ENCODE measurements at regions not wholly inside any gene's neighbourhood (a gene's known extent, or its start where the extent isn't known, plus 50 kb on each side); places are given as distances from the start of the nearest gene placed in this dataset.

DNA sequence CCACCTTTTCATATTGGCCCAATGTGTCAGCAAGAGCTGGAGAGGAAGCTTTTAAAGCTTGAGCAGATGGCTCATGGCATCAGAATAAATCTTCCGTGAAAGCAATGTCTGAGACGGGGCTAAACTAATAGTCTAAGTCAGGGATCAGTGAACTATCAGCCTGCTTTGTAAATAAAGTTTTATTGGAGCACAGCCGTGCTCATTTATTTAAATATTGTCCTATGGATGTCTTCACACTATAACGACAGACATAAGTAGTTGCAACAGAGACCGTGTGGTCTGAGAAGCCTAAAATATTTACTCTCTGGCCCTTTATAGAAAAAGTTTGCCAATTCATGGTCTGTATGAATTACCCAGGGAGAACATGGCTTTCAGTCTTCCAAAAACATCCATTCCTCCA lies 85.6 kb upstream of the SLC44A1 start:
- H3K36me3 Mint-ChIP-seq, result no peaks in the 10 kb centered on the region
- ATAC-seq (no peak), DNase-seq (no peak)
- Histone ChIP-seq H3K27ac (ENCODE audit: low read depth, low read length) (no peak overlapping the region), H3K4me3 (ENCODE audit: low read length) (no peak overlapping the region), H3K9me3 (ENCODE audit: control insufficient read depth in 2 of 3, low read length in 3 of 3) (no peaks in the 10 kb centered on the region), H3K4me1 (ENCODE audit: control insufficient read depth in 2 of 2, insufficient read depth in 2 of 2, low read length in 2 of 2) (peaks cover 0 to 7% of the 10 kb centered on the region in 2 donors), H3K27me3 (ENCODE audit: control insufficient read depth in 2 of 2, insufficient read depth in 2 of 2, low read length in 2 of 2) (no peaks in the 10 kb centered on the region), H3K36me3 (ENCODE audit: control insufficient read depth in 2 of 3, insufficient read depth in 3 of 3, low read length in 3 of 3) (no peaks in the 10 kb centered on the region)
- peaks cover 12 to 26% (median 20%) of the 10 kb centered on the region in 7 donors for H3K4me1 Mint-ChIP-seq
- intact Hi-C loops (cut with micrococcal nuclease), result loop anchor here (1.0 to 5.0 kb wide), 2 partner anchors 167 to 256 kb away; no protein-coding TSS in a partner anchor
- POLR2A ChIA-PET, result interaction anchor here (0.7 to 0.8 kb wide), 2 partner anchors 233 to 296 kb away, joined by 3 to 4 read pairs; no protein-coding TSS in a partner anchor
- no peak overlapping the region for H3K27ac Mint-ChIP-seq
- CTCF ChIA-PET, result interaction anchor here (1.1 to 4.4 kb wide), 3 partner anchors 249 to 296 kb away, joined by 3 to 44 read pairs (median 4); no protein-coding TSS in a partner anchor
- no peaks in the 10 kb centered on the region for H3K9me3 Mint-ChIP-seq
- peaks cover 0 to 9% (median 0%) of the 10 kb centered on the region in 5 donors for H3K27me3 Mint-ChIP-seq
- no peak overlapping the region for H3K4me3 Mint-ChIP-seq

DNA sequence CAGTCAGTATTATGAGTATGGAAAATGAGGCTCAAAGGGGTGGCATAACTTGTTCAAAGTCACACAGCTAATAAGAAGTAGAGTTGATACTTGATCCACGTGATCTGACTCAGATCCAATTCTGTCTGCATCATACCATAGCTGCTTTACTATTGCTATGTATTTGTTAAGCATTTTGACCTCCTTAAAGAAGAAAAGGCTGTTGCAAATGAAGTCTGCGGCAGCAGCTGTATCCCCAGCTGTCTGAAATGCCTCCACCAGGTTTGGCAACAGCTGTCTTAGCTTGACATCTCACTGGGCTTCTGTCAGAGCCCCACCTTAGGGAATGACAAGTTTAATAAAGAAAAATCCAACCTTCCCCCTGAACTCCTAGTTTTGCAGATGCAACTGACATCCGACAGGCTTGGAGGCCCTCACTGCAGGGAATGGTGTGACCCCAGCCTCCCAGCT lies 75.6 kb upstream of the SLC44A1 start:
- Histone ChIP-seq H3K4me1 (ENCODE audit: control insufficient read depth in 2 of 2, insufficient read depth in 2 of 2, low read length in 2 of 2) (no peaks in the 10 kb centered on the region), H3K9me3 (ENCODE audit: control insufficient read depth in 2 of 3, low read length in 3 of 3) (no peaks in the 10 kb centered on the region), H3K36me3 (ENCODE audit: control insufficient read depth in 2 of 3, insufficient read depth in 3 of 3, low read length in 3 of 3) (no peaks in the 10 kb centered on the region), H3K4me3 (ENCODE audit: low read length) (no peak overlapping the region), H3K27me3 (ENCODE audit: control insufficient read depth in 2 of 2, insufficient read depth in 2 of 2, low read length in 2 of 2) (no peaks in the 10 kb centered on the region), H3K27ac (ENCODE audit: low read depth, low read length) (no peak overlapping the region)
- POLR2A ChIA-PET, result no interaction called here
- CTCF ChIA-PET, result interaction anchor here (0.7 to 0.8 kb wide), 2 partner anchors 47 to 144 kb away, joined by 3 read pairs; no protein-coding TSS in a partner anchor
- H3K4me1 Mint-ChIP-seq, result no peaks in the 10 kb centered on the region
- ATAC-seq (no peak), DNase-seq (no peak)
- no peak overlapping the region for H3K4me3 Mint-ChIP-seq
- H3K9me3 Mint-ChIP-seq, result no peaks in the 10 kb centered on the region
- H3K27me3 Mint-ChIP-seq, result peaks cover 0 to 5% (median 0%) of the 10 kb centered on the region in 5 donors
- intact Hi-C loops (cut with micrococcal nuclease), result no loop called here
- H3K36me3 Mint-ChIP-seq, result no peaks in the 10 kb centered on the region
- H3K27ac Mint-ChIP-seq, result no peak overlapping the region

DNA sequence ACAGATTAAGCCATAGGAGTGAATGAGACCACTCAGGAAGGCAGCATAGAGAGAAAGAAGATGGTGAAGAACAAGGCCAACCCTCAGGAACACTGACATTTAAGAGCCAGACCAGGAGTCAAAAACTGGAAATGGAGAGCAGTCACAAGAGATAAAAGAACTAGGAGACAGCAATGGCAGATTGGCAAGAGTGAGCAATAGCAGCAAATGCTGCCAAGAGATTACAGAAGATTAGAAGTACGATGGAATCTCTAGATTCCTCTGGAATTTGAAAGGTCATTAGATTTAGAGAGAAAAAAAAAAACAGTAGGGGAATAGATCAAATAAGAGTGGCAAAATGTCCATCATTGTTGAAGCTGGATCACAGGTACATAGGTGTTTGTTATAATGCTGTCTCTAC lies 73.4 kb upstream of the SLC44A1 start:
- Histone ChIP-seq H3K4me1 (ENCODE audit: control insufficient read depth in 2 of 2, insufficient read depth in 2 of 2, low read length in 2 of 2) (no peaks in the 10 kb centered on the region), H3K4me3 (ENCODE audit: low read length) (no peak overlapping the region), H3K36me3 (ENCODE audit: control insufficient read depth in 2 of 3, insufficient read depth in 3 of 3, low read length in 3 of 3) (no peaks in the 10 kb centered on the region), H3K9me3 (ENCODE audit: control insufficient read depth in 2 of 3, low read length in 3 of 3) (no peaks in the 10 kb centered on the region), H3K27me3 (ENCODE audit: control insufficient read depth in 2 of 2, insufficient read depth in 2 of 2, low read length in 2 of 2) (no peaks in the 10 kb centered on the region), H3K27ac (ENCODE audit: low read depth, low read length) (no peak overlapping the region)
- ATAC-seq (no peak), DNase-seq (no peak)
- CTCF ChIA-PET, result interaction anchor here (0.9 kb wide), 1 partner anchor 243 kb away, joined by 3 read pairs; no protein-coding TSS in a partner anchor
- Mint-ChIP-seq H3K9me3 (no peaks in the 10 kb centered on the region), H3K36me3 (no peaks in the 10 kb centered on the region), H3K27me3 (peaks cover 0 to 8% (median 0%) of the 10 kb centered on the region in 5 donors), H3K4me1 (no peaks in the 10 kb centered on the region), H3K4me3 (no peak overlapping the region), H3K27ac (no peak overlapping the region)
- POLR2A ChIA-PET, result no interaction called here
- intact Hi-C loops (cut with micrococcal nuclease), result no loop called here

DNA sequence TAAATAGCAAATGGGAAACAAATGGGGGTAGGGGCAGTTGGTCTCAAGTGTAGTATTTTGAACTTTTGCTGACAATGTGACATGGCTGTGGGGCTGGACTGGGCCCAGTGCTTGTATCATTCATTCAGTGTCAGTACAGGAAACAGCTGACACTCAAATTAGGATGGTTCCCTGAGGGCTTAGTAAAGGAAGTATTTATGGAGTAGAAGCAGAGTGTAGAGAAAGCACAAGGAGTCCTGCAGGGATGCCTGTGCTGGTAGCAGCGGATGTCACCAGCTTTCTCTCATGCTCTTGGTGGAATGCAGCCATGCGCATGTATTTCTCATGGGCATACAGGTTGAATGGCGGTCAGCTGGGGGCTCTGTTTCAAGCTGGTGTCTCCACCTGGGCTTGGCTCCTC lies 72.9 kb upstream of the SLC44A1 start:
- intact Hi-C loops (cut with micrococcal nuclease), result no loop called here
- Histone ChIP-seq H3K27ac (ENCODE audit: low read depth, low read length) (no peak overlapping the region), H3K4me1 (ENCODE audit: control insufficient read depth in 2 of 2, insufficient read depth in 2 of 2, low read length in 2 of 2) (no peaks in the 10 kb centered on the region), H3K36me3 (ENCODE audit: control insufficient read depth in 2 of 3, insufficient read depth in 3 of 3, low read length in 3 of 3) (no peaks in the 10 kb centered on the region), H3K27me3 (ENCODE audit: control insufficient read depth in 2 of 2, insufficient read depth in 2 of 2, low read length in 2 of 2) (no peaks in the 10 kb centered on the region), H3K4me3 (ENCODE audit: low read length) (no peak overlapping the region), H3K9me3 (ENCODE audit: control insufficient read depth in 2 of 3, low read length in 3 of 3) (no peaks in the 10 kb centered on the region)
- H3K27me3 Mint-ChIP-seq, result peaks cover 0 to 7% (median 0%) of the 10 kb centered on the region in 5 donors
- ChIA-PET POLR2A (interaction anchor here (1.2 kb wide), 1 partner anchor 61 kb away, joined by 3 read pairs; no protein-coding TSS in a partner anchor), CTCF (interaction anchor here (0.9 kb wide), 1 partner anchor 242 kb away, joined by 3 read pairs; no protein-coding TSS in a partner anchor)
- H3K4me3 Mint-ChIP-seq, result no peak overlapping the region
- no peaks in the 10 kb centered on the region for H3K4me1 Mint-ChIP-seq
- DNase-seq (no peak), ATAC-seq (no peak)
- no peak overlapping the region for H3K27ac Mint-ChIP-seq
- H3K36me3 Mint-ChIP-seq, result no peaks in the 10 kb centered on the region
- no peaks in the 10 kb centered on the region for H3K9me3 Mint-ChIP-seq

- no peaks in the 10 kb centered on the region for H3K36me3 ChIP-seq (ENCODE audit: control insufficient read depth in 2 of 3, insufficient read depth in 3 of 3, low read length in 3 of 3)
- no peak overlapping the region for H3K4me3 ChIP-seq (ENCODE audit: low read length)
- ATAC-seq, result no peak
- DNase-seq, result no peak
- no peaks in the 10 kb centered on the region for H3K9me3 ChIP-seq (ENCODE audit: control insufficient read depth in 2 of 3, low read length in 3 of 3)
- Mint-ChIP-seq H3K27ac (no peak overlapping the region), H3K9me3 (no peaks in the 10 kb centered on the region), H3K4me1 (no peaks in the 10 kb centered on the region), H3K4me3 (no peak overlapping the region), H3K27me3 (peaks cover 0 to 3% (median 0%) of the 10 kb centered on the region in 5 donors), H3K36me3 (no peaks in the 10 kb centered on the region)
- no peaks in the 10 kb centered on the region for H3K4me1 ChIP-seq (ENCODE audit: control insufficient read depth in 2 of 2, insufficient read depth in 2 of 2, low read length in 2 of 2)
- intact Hi-C loops (cut with micrococcal nuclease), result no loop called here
- H3K27ac ChIP-seq (ENCODE audit: low read depth, low read length), result no peak overlapping the region
- no peaks in the 10 kb centered on the region for H3K27me3 ChIP-seq (ENCODE audit: control insufficient read depth in 2 of 2, insufficient read depth in 2 of 2, low read length in 2 of 2)
- POLR2A ChIA-PET, result interaction anchor here (1.2 kb wide), 1 partner anchor 62 kb away, joined by 3 read pairs; no protein-coding TSS in a partner anchor
- CTCF ChIA-PET, result no interaction called here
Measured at GRCh38 chr9:105172436-105172835, 72.0 kb upstream of the SLC44A1 start.

- ATAC-seq (no peak), DNase-seq (no peak)
- no peaks in the 10 kb centered on the region for H3K36me3 Mint-ChIP-seq
- no peaks in the 10 kb centered on the region for H3K4me1 Mint-ChIP-seq
- ChIA-PET POLR2A (no interaction called here), CTCF (no interaction called here)
- H3K4me3 Mint-ChIP-seq, result no peak overlapping the region
- Histone ChIP-seq H3K9me3 (ENCODE audit: control insufficient read depth in 2 of 3, low read length in 3 of 3) (no peaks in the 10 kb centered on the region), H3K27me3 (ENCODE audit: control insufficient read depth in 2 of 2, insufficient read depth in 2 of 2, low read length in 2 of 2) (no peaks in the 10 kb centered on the region), H3K36me3 (ENCODE audit: control insufficient read depth in 2 of 3, insufficient read depth in 3 of 3, low read length in 3 of 3) (no peaks in the 10 kb centered on the region), H3K27ac (ENCODE audit: low read depth, low read length) (no peak overlapping the region), H3K4me1 (ENCODE audit: control insufficient read depth in 2 of 2, insufficient read depth in 2 of 2, low read length in 2 of 2) (no peaks in the 10 kb centered on the region), H3K4me3 (ENCODE audit: low read length) (no peak overlapping the region)
- H3K27me3 Mint-ChIP-seq, result peaks cover 0 to 3% (median 0%) of the 10 kb centered on the region in 5 donors
- intact Hi-C loops (cut with micrococcal nuclease), result no loop called here
- no peaks in the 10 kb centered on the region for H3K9me3 Mint-ChIP-seq
- H3K27ac Mint-ChIP-seq, result no peak overlapping the region
Measured at GRCh38 chr9:105173306-105173705, 71.1 kb upstream of the SLC44A1 start.

DNA sequence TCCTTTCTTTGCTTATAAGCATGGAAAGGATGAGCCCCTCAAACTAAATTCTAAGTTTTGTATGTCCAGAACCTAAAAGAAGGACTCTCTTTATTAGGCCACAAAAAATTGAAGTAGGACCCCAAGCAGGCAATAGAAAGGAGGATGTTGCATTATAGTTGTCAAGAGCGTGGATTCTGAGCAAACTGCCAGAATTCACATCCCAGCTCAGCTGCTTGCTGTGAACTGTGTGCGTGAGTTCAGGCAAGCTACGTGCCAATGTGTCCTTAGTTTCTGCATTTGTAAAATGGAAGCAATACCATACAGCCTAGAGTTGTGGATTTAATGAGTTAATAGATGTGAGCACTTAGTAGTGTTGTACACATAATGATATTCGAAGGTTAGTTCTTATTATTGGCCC lies 70.6 kb upstream of the SLC44A1 start:
- CTCF ChIA-PET, result no interaction called here
- no peaks in the 10 kb centered on the region for H3K9me3 Mint-ChIP-seq
- H3K27ac Mint-ChIP-seq, result no peak overlapping the region
- no peaks in the 10 kb centered on the region for H3K36me3 Mint-ChIP-seq
- peaks cover 0 to 3% (median 0%) of the 10 kb centered on the region in 5 donors for H3K27me3 Mint-ChIP-seq
- DNase-seq (no peak), ATAC-seq (no peak)
- no peaks in the 10 kb centered on the region for H3K4me1 ChIP-seq (ENCODE audit: control insufficient read depth in 2 of 2, insufficient read depth in 2 of 2, low read length in 2 of 2)
- H3K27ac ChIP-seq (ENCODE audit: low read depth, low read length), result no peak overlapping the region
- H3K4me3 ChIP-seq (ENCODE audit: low read length), result no peak overlapping the region
- no peaks in the 10 kb centered on the region for H3K9me3 ChIP-seq (ENCODE audit: control insufficient read depth in 2 of 3, low read length in 3 of 3)
- intact Hi-C loops (cut with micrococcal nuclease), result no loop called here
- H3K27me3 ChIP-seq (ENCODE audit: control insufficient read depth in 2 of 2, insufficient read depth in 2 of 2, low read length in 2 of 2), result no peaks in the 10 kb centered on the region
- no peaks in the 10 kb centered on the region for H3K36me3 ChIP-seq (ENCODE audit: control insufficient read depth in 2 of 3, insufficient read depth in 3 of 3, low read length in 3 of 3)
- no peak overlapping the region for H3K4me3 Mint-ChIP-seq
- H3K4me1 Mint-ChIP-seq, result no peaks in the 10 kb centered on the region
- POLR2A ChIA-PET, result no interaction called here

Measured in naive thymus-derived CD4-positive, alpha-beta T cell (primary cell).